ENCODE measurements at regions not wholly inside any gene's neighbourhood (a gene's known extent, or its start where the extent isn't known, plus 50 kb on each side); places are given as distances from the start of the nearest gene placed in this dataset.

- no peak overlapping the region for H3K4me3 ChIP-seq (ENCODE audit: low read length)
- H3K4me2 ChIP-seq (ENCODE audit: low read length) = no peak overlapping the region
- H3K27me3 ChIP-seq (ENCODE audit: control insufficient read depth, low read length) = no peaks in the 10 kb centered on the region; the same call in 1 of the 2 replicates
These were observed 91.8 kb upstream of the FER start for GRCh38 chr5:108655750-108656450.

GRCh38 chr5:108654051-108654450 is 93.6 kb upstream of the FER start:
- no peak for TF ChIP-seq EZH2phosphoT487 (IDR thresholded peaks at IDR 0.05; ENCODE audit: borderline replicate concordance, low read length)
- TF ChIP-seq CTCF (IDR thresholded peaks at IDR 0.05; ENCODE audit: low read depth, low read length, poor library complexity, severe bottlenecking) = no peak
- H4K20me1 ChIP-seq (ENCODE audit: control insufficient read depth, insufficient read depth, low read depth, low read length) = no peaks in the 10 kb centered on the region
- no peak overlapping the region for H3K27ac ChIP-seq (ENCODE audit: low read depth, low read length)
- no peaks in the 10 kb centered on the region for H3F3A ChIP-seq (ENCODE audit: control insufficient read depth, insufficient read depth)
- H3K9me3 ChIP-seq (ENCODE audit: control insufficient read depth, insufficient read depth, low read length) = no peaks in the 10 kb centered on the region
- H3K36me3 ChIP-seq (ENCODE audit: control insufficient read depth, low read length) = no peaks in the 10 kb centered on the region
- no peak overlapping the region for H3K4me2 ChIP-seq (ENCODE audit: low read length)
- no peaks in the 10 kb centered on the region for H3K79me2 ChIP-seq (ENCODE audit: control insufficient read depth, low read length)
- no peak overlapping the region for H3K4me3 ChIP-seq (ENCODE audit: low read length)
- no peaks in the 10 kb centered on the region for H3K27me3 ChIP-seq (ENCODE audit: control insufficient read depth, low read length)
- H3K9me2 ChIP-seq (replicated peaks; ENCODE audit: control insufficient read depth, low read length) = no peaks in the 10 kb centered on the region
- H3K4me1 ChIP-seq (ENCODE audit: control insufficient read depth, low read length) = no peaks in the 10 kb centered on the region

More at GRCh38 chr5:108655750-108656450, 91.8 kb upstream of the FER start:
- no peaks in the 10 kb centered on the region for H3K9me2 ChIP-seq (replicated peaks; ENCODE audit: control insufficient read depth, low read length)
- H3K9me3 ChIP-seq (ENCODE audit: control insufficient read depth, insufficient read depth, low read length) = no peaks in the 10 kb centered on the region
- H4K20me1 ChIP-seq (ENCODE audit: control insufficient read depth, insufficient read depth, low read depth, low read length) = no peaks in the 10 kb centered on the region
- no peaks in the 10 kb centered on the region for H3K36me3 ChIP-seq (ENCODE audit: control insufficient read depth, low read length)
- no peak overlapping the region for H3K27ac ChIP-seq (ENCODE audit: low read depth, low read length)
- TF ChIP-seq EZH2phosphoT487 (IDR thresholded peaks at IDR 0.05; ENCODE audit: borderline replicate concordance, low read length) = no peak
- TF ChIP-seq CTCF (IDR thresholded peaks at IDR 0.05; ENCODE audit: low read depth, low read length, poor library complexity, severe bottlenecking) = no peak
- no peaks in the 10 kb centered on the region for H3F3A ChIP-seq (ENCODE audit: control insufficient read depth, insufficient read depth)
- H3K79me2 ChIP-seq (ENCODE audit: control insufficient read depth, low read length) = no peaks in the 10 kb centered on the region
- H3K4me1 ChIP-seq (ENCODE audit: control insufficient read depth, low read length) = no peaks in the 10 kb centered on the region

DNA sequence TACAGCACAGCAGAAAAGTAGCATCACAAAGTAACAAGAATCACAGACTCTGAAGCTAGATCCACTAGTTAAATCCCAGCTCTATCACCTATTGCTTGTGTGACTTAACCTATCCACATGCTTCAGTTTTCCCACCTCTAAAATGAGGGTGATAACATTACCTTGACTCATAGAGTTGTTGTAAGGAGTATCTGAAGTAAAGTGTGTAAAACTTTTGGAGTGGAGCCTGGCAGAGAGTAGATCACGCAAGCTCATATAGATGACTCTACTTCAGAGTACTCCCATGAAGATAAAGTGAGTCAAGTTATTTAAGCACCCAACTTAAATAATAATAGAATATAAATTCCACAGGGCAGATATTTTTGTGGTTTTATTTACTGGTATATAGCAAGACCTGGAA is 94.5 kb upstream of the FER start:
- Histone ChIP-seq H3K9me3 (ENCODE audit: control insufficient read depth, insufficient read depth, low read length) (no peaks in the 10 kb centered on the region), H3F3A (ENCODE audit: control insufficient read depth, insufficient read depth) (no peaks in the 10 kb centered on the region), H3K4me1 (ENCODE audit: control insufficient read depth, low read length) (no peaks in the 10 kb centered on the region), H3K36me3 (ENCODE audit: control insufficient read depth, low read length) (no peaks in the 10 kb centered on the region), H3K27ac (ENCODE audit: low read depth, low read length) (no peak overlapping the region), H3K4me3 (ENCODE audit: low read length) (no peak overlapping the region), H3K9me2 (replicated peaks; ENCODE audit: control insufficient read depth, low read length) (no peaks in the 10 kb centered on the region), H3K27me3 (ENCODE audit: control insufficient read depth, low read length) (no peaks in the 10 kb centered on the region), H4K20me1 (ENCODE audit: control insufficient read depth, insufficient read depth, low read depth, low read length) (no peaks in the 10 kb centered on the region), H3K4me2 (ENCODE audit: low read length) (no peak overlapping the region), H3K79me2 (ENCODE audit: control insufficient read depth, low read length) (no peaks in the 10 kb centered on the region)
- no peak for TF ChIP-seq CTCF (IDR thresholded peaks at IDR 0.05; ENCODE audit: low read depth, low read length, poor library complexity, severe bottlenecking)
- no peak for TF ChIP-seq EZH2phosphoT487 (IDR thresholded peaks at IDR 0.05; ENCODE audit: borderline replicate concordance, low read length)

Data from DOHH2 (cell line).